NCI-H446 treated with DMSO at 0.1 percent for 48 hours (cell line): ENCODE measurements at regions not wholly inside any gene's neighbourhood (a gene's known extent, or its start where the extent isn't known, plus 50 kb on each side); places are given as distances from the start of the nearest gene placed in this dataset.

ENCODE experiments used
- DNase-seq: peaks from one replicate; lab custom pipeline; 2025; lab: John Stamatoyannopoulos, UW

DNA sequence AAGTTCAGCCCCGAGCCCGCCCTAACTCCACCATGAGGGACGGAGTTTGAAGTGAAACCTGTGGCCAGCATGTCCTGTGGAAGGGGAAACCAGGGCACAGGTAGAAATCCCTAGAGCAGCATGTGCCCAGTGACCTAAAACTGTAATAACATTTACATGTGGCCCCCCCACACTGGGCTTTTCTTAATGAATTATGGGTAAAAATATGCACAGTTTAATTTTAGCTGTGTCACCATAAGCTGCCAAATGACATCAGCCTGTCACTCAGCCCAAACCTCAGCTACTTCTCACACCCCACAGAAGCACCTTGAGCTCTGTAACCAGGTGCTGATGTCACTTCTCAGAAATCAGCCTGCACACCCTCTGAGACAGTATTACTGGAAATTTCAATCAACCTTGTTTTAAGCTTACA, 50.0 kb upstream of the SLC19A1 start:
- no peak for DNase-seq

DNA sequence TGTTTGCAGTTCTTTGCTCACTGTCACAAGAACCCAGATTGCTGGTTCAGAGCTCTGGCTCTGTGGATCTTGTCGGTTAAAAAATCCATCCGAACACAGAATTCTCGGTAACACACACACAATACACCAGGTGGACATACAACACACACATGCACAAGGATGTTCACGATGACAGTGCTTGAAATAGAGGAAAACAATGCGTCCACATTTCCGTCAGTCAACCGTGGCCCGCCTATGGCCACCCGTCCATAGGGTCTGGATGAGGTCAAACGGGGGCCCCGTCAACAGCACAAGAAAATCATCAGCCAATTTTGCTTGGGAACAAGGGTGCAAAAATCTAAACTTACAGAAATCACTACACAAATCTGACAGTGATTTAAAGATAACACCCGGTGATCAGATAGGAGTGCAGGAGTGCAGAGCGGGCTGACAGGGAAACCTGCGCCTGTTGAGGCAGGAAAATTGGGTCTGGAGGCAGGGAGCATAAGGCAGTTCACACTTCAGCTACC, 50.4 kb upstream of the SLC19A1 start:
- no peak for DNase-seq

DNA sequence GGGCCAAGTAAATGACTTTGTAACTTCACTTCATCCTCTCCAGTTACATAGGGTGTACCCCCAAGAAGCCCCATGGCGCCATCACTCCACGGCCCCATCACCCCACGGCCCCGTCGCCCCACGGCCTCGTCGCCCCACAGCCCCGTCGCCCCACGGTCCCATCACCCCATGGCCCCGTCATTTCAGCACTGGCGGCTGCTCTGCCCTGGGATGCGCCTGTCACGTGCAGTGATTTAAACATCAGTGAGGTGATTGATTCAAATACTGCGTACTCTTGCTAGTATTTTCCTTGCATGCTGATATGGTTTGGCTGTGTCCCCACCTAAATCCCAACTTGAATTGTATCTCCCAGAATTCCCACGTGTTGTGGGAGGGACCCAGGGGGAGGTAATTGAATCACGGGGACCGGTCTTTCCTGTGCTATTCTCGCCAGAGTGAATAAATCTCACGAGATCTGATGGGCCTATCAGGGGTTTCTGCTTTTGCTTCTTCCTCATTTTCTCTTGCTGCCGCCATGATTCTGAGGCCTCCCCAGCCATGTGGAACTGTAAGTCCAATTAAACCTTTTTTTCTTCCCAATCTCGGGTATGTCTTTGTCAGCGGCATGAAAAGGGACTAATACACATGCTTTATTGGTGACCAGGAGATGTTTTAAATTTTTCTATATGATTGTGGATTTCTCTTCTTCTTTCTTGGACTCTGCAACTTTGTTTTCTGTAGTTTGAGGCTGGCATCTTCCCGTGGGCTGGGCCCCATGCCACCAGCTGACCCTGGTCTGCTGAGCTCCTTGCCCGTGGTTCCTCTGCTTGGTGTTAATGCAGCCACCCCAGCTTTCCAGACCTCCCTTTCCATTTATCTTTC, 50.1 kb upstream of the PCBP3 start:
- peak; percentile 19 for DNase-seq
